ENCODE measurements at regions not wholly inside any gene's neighbourhood (a gene's known extent, or its start where the extent isn't known, plus 50 kb on each side); places are given as distances from the start of the nearest gene placed in this dataset.
"Not testable (repeated sequence)": the region's sequence is repeated elsewhere in the genome, so short reads cannot be mapped to it uniquely, and the experiment has no call there.

DNA sequence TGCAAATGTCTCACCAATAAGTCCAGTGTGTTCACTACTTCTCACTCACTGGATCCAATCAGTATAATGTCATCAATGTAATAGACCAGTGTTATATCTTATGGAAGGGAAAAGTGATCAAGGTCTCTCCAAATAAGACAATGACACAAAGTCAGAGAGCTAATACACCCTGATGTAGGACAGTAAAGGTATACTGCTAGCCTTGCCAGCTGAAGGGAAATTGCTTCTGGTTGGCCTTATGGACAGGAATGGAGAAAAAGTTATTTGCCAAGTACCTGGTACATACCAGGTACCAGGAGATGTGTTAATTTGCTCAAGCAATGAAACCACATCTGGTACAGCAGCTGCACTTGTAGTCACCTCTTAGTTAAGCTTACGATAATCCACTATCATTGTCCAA lies 141.0 kb downstream of the LTN1 start:
- no peak overlapping the region for H3K4me3 ChIP-seq
- intact Hi-C loops (cut with DNase I) = no loop called here
- H3K4me1 ChIP-seq = no peaks in the 10 kb centered on the region
- WGBS, 2 donors = 91 to 100% methylated on average over 1 of the region's 1 CpG
- DNase-seq = no peak
- H3K9me3 ChIP-seq = no peaks in the 10 kb centered on the region
- TF ChIP-seq, protein P1, sequence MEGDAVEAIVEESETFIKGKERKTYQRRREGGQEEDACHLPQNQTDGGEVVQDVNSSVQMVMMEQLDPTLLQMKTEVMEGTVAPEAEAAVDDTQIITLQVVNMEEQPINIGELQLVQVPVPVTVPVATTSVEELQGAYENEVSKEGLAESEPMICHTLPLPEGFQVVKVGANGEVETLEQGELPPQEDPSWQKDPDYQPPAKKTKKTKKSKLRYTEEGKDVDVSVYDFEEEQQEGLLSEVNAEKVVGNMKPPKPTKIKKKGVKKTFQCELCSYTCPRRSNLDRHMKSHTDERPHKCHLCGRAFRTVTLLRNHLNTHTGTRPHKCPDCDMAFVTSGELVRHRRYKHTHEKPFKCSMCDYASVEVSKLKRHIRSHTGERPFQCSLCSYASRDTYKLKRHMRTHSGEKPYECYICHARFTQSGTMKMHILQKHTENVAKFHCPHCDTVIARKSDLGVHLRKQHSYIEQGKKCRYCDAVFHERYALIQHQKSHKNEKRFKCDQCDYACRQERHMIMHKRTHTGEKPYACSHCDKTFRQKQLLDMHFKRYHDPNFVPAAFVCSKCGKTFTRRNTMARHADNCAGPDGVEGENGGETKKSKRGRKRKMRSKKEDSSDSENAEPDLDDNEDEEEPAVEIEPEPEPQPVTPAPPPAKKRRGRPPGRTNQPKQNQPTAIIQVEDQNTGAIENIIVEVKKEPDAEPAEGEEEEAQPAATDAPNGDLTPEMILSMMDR (IDR thresholded peaks at IDR 0.05) = no peak
- TF ChIP-seq POLR2A (IDR thresholded peaks at IDR 0.05) = no peak
- no peak overlapping the region for H3K27ac ChIP-seq
- H3K36me3 ChIP-seq = no peaks in the 10 kb centered on the region
- H3K27me3 ChIP-seq = no peaks in the 10 kb centered on the region

- H3K4me1 ChIP-seq; intact Hi-C loops (cut with DNase I); H3K9me3 ChIP-seq; DNase-seq; H3K4me3 ChIP-seq; H3K27ac ChIP-seq; H3K36me3 ChIP-seq; H3K27me3 ChIP-seq: not testable (repeated sequence)
- WGBS, 2 donors = 76 to 85% methylated on average over 1 of the region's 1 CpG
Measured at GRCh38 chr21:28839237-28839636, 153.4 kb downstream of the LTN1 start.

DNA sequence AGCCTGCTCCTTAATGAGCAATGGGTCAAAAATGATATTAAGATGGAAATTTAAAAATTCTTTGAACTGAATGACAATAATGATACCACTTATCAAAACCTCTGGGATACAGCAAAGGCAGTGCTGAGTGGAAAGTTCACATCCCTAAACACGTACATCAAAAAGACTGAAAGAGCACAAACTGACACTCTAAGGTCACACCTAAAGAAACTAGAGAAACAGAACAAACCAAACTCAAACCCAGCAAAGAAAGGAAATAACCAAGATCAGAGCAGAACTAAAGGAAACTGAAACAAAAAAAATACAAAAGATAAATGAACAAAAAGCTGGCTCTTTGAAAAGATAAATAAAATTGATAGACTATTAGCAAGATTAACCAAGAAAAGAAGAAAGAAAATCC lies 155.3 kb downstream of the LTN1 start:
- H3K27ac ChIP-seq; intact Hi-C loops (cut with DNase I); H3K27me3 ChIP-seq; H3K9me3 ChIP-seq; DNase-seq; H3K4me1 ChIP-seq; H3K36me3 ChIP-seq; H3K4me3 ChIP-seq: not testable (repeated sequence)
- WGBS, 2 donors = 18 to 39% methylated on average over 1 of the region's 1 CpG

- 78 to 89% methylated on average over 1 of the region's 1 CpG for WGBS, 2 donors
Measured at GRCh38 chr21:28836588-28836987, 156.1 kb downstream of the LTN1 start.

GRCh38 chr21:28834335-28835238 lies 158.1 kb downstream of the LTN1 start:
- peaks cover 0 to 2% (median 0%) of the 10 kb centered on the region in 3 donors for H3K4me1 ChIP-seq
- TF ChIP-seq, protein P1 (IDR thresholded peaks at IDR 0.05) = no peak
- no peak for TF ChIP-seq POLR2A (IDR thresholded peaks at IDR 0.05)
- 92% methylated on average over 3 to 6 of the region's 6 CpGs for WGBS, 2 donors
- H3K36me3 ChIP-seq = no peaks in the 10 kb centered on the region
- intact Hi-C loops (cut with DNase I) = no loop called here
- H3K9me3 ChIP-seq = no peaks in the 10 kb centered on the region
- DNase-seq = no peak
- H3K27me3 ChIP-seq = no peaks in the 10 kb centered on the region
- no peak overlapping the region for H3K4me3 ChIP-seq
- H3K27ac ChIP-seq = no peak overlapping the region

More at GRCh38 chr21:28836588-28836987, 156.1 kb downstream of the LTN1 start:
- H3K27me3 ChIP-seq; H3K36me3 ChIP-seq; H3K9me3 ChIP-seq; H3K4me3 ChIP-seq; H3K4me1 ChIP-seq; DNase-seq; H3K27ac ChIP-seq; intact Hi-C loops (cut with DNase I): not testable (repeated sequence)

- intact Hi-C loops (cut with DNase I) = no loop called here
- Histone ChIP-seq H3K36me3 (no peaks in the 10 kb centered on the region), H3K9me3 (no peaks in the 10 kb centered on the region), H3K27ac (no peak overlapping the region), H3K4me1 (peaks cover 0 to 2% (median 0%) of the 10 kb centered on the region in 3 donors), H3K27me3 (no peaks in the 10 kb centered on the region), H3K4me3 (no peak overlapping the region)
- no peak for DNase-seq
- TF ChIP-seq, protein P1 (IDR thresholded peaks at IDR 0.05) = no peak
- no peak for TF ChIP-seq POLR2A (IDR thresholded peaks at IDR 0.05)
- WGBS, 2 donors = 70 to 74% methylated on average over 3 of the region's 3 CpGs
Measured at GRCh38 chr21:28833609-28834008, 159.1 kb downstream of the LTN1 start.
